A673 (cell line): ENCODE measurements at regions not wholly inside any gene's neighbourhood (a gene's known extent, or its start where the extent isn't known, plus 50 kb on each side); places are given as distances from the start of the nearest gene placed in this dataset.

Experiments used
- EZH2 ChIP-seq: fragments of 200-600 bp; sonication (generic); IDR thresholded peaks from 2 replicates; pipeline ENCODE4 v1.6.1; 2017; ENCODE audit warnings: borderline replicate concordance, low read depth, mild to moderate bottlenecking, mixed read lengths, antibody characterized with exemption, low read length; ENCODE audit not compliant: poor library complexity, severe bottlenecking
- TF ChIP-seq, protein P1 (sequence below): fragments of 300-800, 200-600 bp; sonication (generic); conservative IDR thresholded peaks from 2 replicates; pipeline ENCODE4 v1.5.1; 2017; ENCODE audit warnings: low read depth, mild to moderate bottlenecking, antibody characterized with exemption, low read length, moderate library complexity, mixed read lengths

DNA sequence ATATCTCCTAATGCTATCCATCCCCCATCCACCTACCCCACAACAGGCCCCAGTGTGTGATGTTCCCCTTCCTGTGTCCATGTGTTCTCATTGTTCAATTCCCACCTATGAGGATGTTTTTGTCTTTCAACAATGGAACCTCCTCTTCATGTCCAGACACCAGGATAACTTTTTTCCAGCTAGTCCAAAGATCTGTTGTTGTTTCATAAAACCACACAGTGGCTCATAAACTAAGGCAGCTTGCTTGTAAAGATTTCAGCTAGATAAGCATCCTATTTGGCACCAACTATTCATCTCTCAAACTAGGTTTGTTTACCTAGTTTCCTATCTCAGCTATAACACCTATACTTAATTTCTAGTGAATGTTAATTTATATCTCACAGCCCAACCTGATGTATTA lies 937.7 kb downstream of the TRIB2 start:
- TF ChIP-seq EZH2, result no peak
- TF ChIP-seq, protein P1, sequence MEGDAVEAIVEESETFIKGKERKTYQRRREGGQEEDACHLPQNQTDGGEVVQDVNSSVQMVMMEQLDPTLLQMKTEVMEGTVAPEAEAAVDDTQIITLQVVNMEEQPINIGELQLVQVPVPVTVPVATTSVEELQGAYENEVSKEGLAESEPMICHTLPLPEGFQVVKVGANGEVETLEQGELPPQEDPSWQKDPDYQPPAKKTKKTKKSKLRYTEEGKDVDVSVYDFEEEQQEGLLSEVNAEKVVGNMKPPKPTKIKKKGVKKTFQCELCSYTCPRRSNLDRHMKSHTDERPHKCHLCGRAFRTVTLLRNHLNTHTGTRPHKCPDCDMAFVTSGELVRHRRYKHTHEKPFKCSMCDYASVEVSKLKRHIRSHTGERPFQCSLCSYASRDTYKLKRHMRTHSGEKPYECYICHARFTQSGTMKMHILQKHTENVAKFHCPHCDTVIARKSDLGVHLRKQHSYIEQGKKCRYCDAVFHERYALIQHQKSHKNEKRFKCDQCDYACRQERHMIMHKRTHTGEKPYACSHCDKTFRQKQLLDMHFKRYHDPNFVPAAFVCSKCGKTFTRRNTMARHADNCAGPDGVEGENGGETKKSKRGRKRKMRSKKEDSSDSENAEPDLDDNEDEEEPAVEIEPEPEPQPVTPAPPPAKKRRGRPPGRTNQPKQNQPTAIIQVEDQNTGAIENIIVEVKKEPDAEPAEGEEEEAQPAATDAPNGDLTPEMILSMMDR, result no peak
